IMR-90 (cell line): ENCODE measurements at regions not wholly inside any gene's neighbourhood (a gene's known extent, or its start where the extent isn't known, plus 50 kb on each side); places are given as distances from the start of the nearest gene placed in this dataset.

Experiments used
- ATAC-seq: fragments of 200-7000 bp; cut with Tn5 transposase; 2 replicates; pipeline ENCODE4 v1.9.1; 2020; ENCODE audit warnings: low read depth, mild to moderate bottlenecking, moderate library complexity
- BruUV-seq: library from RNA; stranded (reverse); fragments of 400-500 nt; replicated peaks from 2 replicates; lab custom pipeline; 2021; lab: Mats Ljungman, UMichigan
- CTCF ChIA-PET: fragments of 300-600 bp; formaldehyde crosslinking; extraction: SDS; loops from one replicate; lab custom pipeline; 2021; ENCODE audit warnings: antibody characterized with exemption; lab: Yijun Ruan, JAX
- POLR2A ChIA-PET: fragments of 300-600 bp; sonication (Branson Sonifier 250); formaldehyde crosslinking; loops from one replicate; lab custom pipeline; 2022; ENCODE audit warnings: antibody characterized with exemption; ENCODE audit not compliant: unreplicated experiment; lab: Charles Lee
- DNase-seq: peaks from one replicate; pipeline ENCODE4 v3.0.0; 2013
- H2AFZ ChIP-seq: replicated peaks from 2 replicates; pipeline ENCODE3; 2013; ENCODE audit warnings: low read length, mild to moderate bottlenecking; ENCODE audit not compliant: poor library complexity
- H2AK5ac ChIP-seq: 2 replicates; pipeline ENCODE4 v1.6.1; 2013; ENCODE audit warnings: low read depth, low read length, inconsistent platforms
- H2AK9ac ChIP-seq: replicated peaks from 2 replicates; pipeline ENCODE3; 2013; ENCODE audit warnings: mild to moderate bottlenecking, low read depth, low read length, moderate library complexity; ENCODE audit not compliant: poor library complexity
- H2BK120ac ChIP-seq: 2 replicates; pipeline ENCODE4 v1.6.1; 2013; ENCODE audit warnings: low read depth, low read length, inconsistent platforms
- H2BK15ac ChIP-seq: 3 replicates; pipeline ENCODE4 v1.6.1; 2013; ENCODE audit warnings: low read depth, low read length, inconsistent platforms
- H2BK20ac ChIP-seq: 2 replicates; pipeline ENCODE4 v1.6.1; 2013; ENCODE audit warnings: low read depth, mild to moderate bottlenecking, inconsistent platforms, low read length, moderate library complexity
- H2BK5ac ChIP-seq: 2 replicates; pipeline ENCODE4 v1.6.1; 2013; ENCODE audit warnings: mild to moderate bottlenecking, low read depth, low read length, inconsistent platforms; ENCODE audit not compliant: poor library complexity, severe bottlenecking
- H3K14ac ChIP-seq: replicated peaks from 2 replicates; pipeline ENCODE4 v1.6.1; 2013; ENCODE audit warnings: low read depth, low read length, inconsistent platforms
- H3K18ac ChIP-seq: 2 replicates; pipeline ENCODE4 v1.6.1; 2013; ENCODE audit warnings: low read depth, low read length, control low read depth
- H3K23ac ChIP-seq: 2 replicates; pipeline ENCODE4 v1.6.1; 2013; ENCODE audit warnings: low read depth, low read length, inconsistent platforms
- H3K27ac ChIP-seq: 2 replicates; pipeline ENCODE4 v1.5.1; 2013; ENCODE audit warnings: mild to moderate bottlenecking, control low read depth, low read length; ENCODE audit not compliant: insufficient read depth
- H3K27me3 ChIP-seq: 2 replicates; pipeline ENCODE4 v1.6.1; 2013; ENCODE audit warnings: low read length; ENCODE audit not compliant: control insufficient read depth, insufficient read depth
- H3K36me3 ChIP-seq: 2 replicates; pipeline ENCODE4 v1.6.1; 2013; ENCODE audit warnings: low read length, mixed read lengths; ENCODE audit not compliant: control insufficient read depth, insufficient read depth
- H3K4ac ChIP-seq: 2 replicates; pipeline ENCODE4 v1.6.1; 2013; ENCODE audit warnings: low read depth, low read length, inconsistent platforms
- H3K4me1 ChIP-seq: 2 replicates; pipeline ENCODE4 v1.6.1; 2013; ENCODE audit warnings: low read length, mixed read lengths; ENCODE audit not compliant: control insufficient read depth, insufficient read depth
- H3K4me2 ChIP-seq: 2 replicates; pipeline ENCODE4 v1.6.1; 2013; ENCODE audit warnings: low read depth, mild to moderate bottlenecking, control low read depth, low read length, moderate library complexity
- H3K4me3 ChIP-seq: 2 replicates; pipeline ENCODE4 v1.5.1; 2013; ENCODE audit warnings: low read depth, mild to moderate bottlenecking, control low read depth, low read length, moderate library complexity; ENCODE audit not compliant: insufficient read depth
- H3K56ac ChIP-seq: 2 replicates; pipeline ENCODE4 v1.6.1; 2013; ENCODE audit warnings: low read length, inconsistent platforms; ENCODE audit not compliant: insufficient read depth; ENCODE audit errors: extremely low read depth
- H3K79me1 ChIP-seq, 2 experiments: 2 replicates each; pipeline ENCODE4 v1.6.1; 2013; ENCODE audit warnings: low read length in 2 of 2, inconsistent platforms in 1 of 2, low read depth in 1 of 2
- H3K9ac ChIP-seq: 2 replicates; pipeline ENCODE4 v1.6.1; 2013; ENCODE audit warnings: low read depth, low read length, control low read depth
- H3K9me1 ChIP-seq: 2 replicates; pipeline ENCODE4 v1.6.1; 2013; ENCODE audit warnings: low read length, inconsistent platforms; ENCODE audit not compliant: insufficient read depth
- H3K9me3 ChIP-seq: 2 replicates; pipeline ENCODE4 v1.6.1; 2013; ENCODE audit warnings: low read length; ENCODE audit not compliant: control insufficient read depth, insufficient read depth
- H4K20me1 ChIP-seq: 2 replicates; pipeline ENCODE4 v1.6.1; 2013; ENCODE audit warnings: low read length, inconsistent platforms; ENCODE audit not compliant: insufficient read depth
- H4K5ac ChIP-seq: 2 replicates; pipeline ENCODE4 v1.6.1; 2013; ENCODE audit warnings: mild to moderate bottlenecking, low read depth, low read length, control low read depth
- H4K8ac ChIP-seq, 2 experiments: 2 replicates each; pipeline ENCODE4 v1.6.1; 2013; ENCODE audit warnings: low read depth in 2 of 2, low read length in 2 of 2, control low read depth in 1 of 2, inconsistent platforms in 1 of 2
- H4K91ac ChIP-seq: 2 replicates; pipeline ENCODE4 v1.6.1; 2013; ENCODE audit warnings: low read depth, low read length, inconsistent platforms; ENCODE audit not compliant: insufficient read depth
- BHLHE40 ChIP-seq: fragments of 150-350 bp; IDR thresholded peaks from 2 replicates; pipeline ENCODE4 v1.6.1; 2016; ENCODE audit warnings: mild to moderate bottlenecking, low read depth, low read length
- CEBPB ChIP-seq: IDR thresholded peaks from 2 replicates; pipeline ENCODE4 v1.6.1; 2012; ENCODE audit warnings: low read depth, low read length, improper control_type of control experiment
- CHD1 ChIP-seq: IDR thresholded peaks from 2 replicates; pipeline ENCODE4 v1.6.1; 2012; ENCODE audit warnings: low read depth, low read length, improper control_type of control experiment
- CTCF ChIP-seq: conservative IDR thresholded peaks from 2 replicates; pipeline ENCODE4 v1.5.1; 2012; ENCODE audit warnings: mild to moderate bottlenecking, low read depth, low read length, improper control_type of control experiment
- ELK1 ChIP-seq: fragments of 150-350 bp; IDR thresholded peaks from 2 replicates; pipeline ENCODE4 v1.6.1; 2016; ENCODE audit warnings: low read depth, mild to moderate bottlenecking, low read length, moderate library complexity, borderline replicate concordance
- FOS ChIP-seq: fragments of 150-350 bp; IDR thresholded peaks from 2 replicates; pipeline ENCODE4 v1.6.1; 2016; ENCODE audit warnings: low read depth, low read length
- MAZ ChIP-seq: IDR thresholded peaks from 2 replicates; pipeline ENCODE4 v1.6.1; 2012; ENCODE audit warnings: low read depth, mild to moderate bottlenecking, low read length, improper control_type of control experiment, moderate library complexity, borderline replicate concordance
- MXI1 ChIP-seq: IDR thresholded peaks from 2 replicates; pipeline ENCODE4 v1.6.1; 2012; ENCODE audit warnings: low read depth, mild to moderate bottlenecking, low read length, moderate library complexity, borderline replicate concordance
- NFE2L2 ChIP-seq: fragments of 150-350 bp; IDR thresholded peaks from 2 replicates; pipeline ENCODE4 v1.6.1; 2016; ENCODE audit warnings: low read depth, mild to moderate bottlenecking, low read length
- POLR2A ChIP-seq: IDR thresholded peaks from 2 replicates; pipeline ENCODE4 v1.6.1; 2012; ENCODE audit warnings: mild to moderate bottlenecking, low read depth, low read length
- RCOR1 ChIP-seq: IDR thresholded peaks from 2 replicates; pipeline ENCODE4 v1.6.1; 2012; ENCODE audit warnings: mild to moderate bottlenecking, low read length, improper control_type of control experiment; ENCODE audit not compliant: insufficient replicate concordance
- RFX5 ChIP-seq: IDR thresholded peaks from 2 replicates; pipeline ENCODE4 v1.8.0; 2012; ENCODE audit warnings: low read depth, mild to moderate bottlenecking, low read length, moderate library complexity
- SMC3 ChIP-seq: fragments of 150-350 bp; IDR thresholded peaks from 2 replicates; pipeline ENCODE4 v1.6.1; 2016; ENCODE audit warnings: low read depth, mild to moderate bottlenecking, antibody characterized with exemption, low read length, moderate library complexity
- USF2 ChIP-seq: fragments of 150-350 bp; IDR thresholded peaks from 2 replicates; pipeline ENCODE4 v1.6.1; 2017; ENCODE audit warnings: mild to moderate bottlenecking, antibody characterized with exemption, low read length, low read depth
- WGBS, 2 experiments: methylation state at CpG; one replicate each; pipeline versions ENCODE4 v1.1.5 to v1.1.7; 2013; ENCODE audit warnings: missing lambda C conversion rate in 2 of 2; ENCODE audit not compliant: insufficient read length in 1 of 2; ENCODE audit errors: extremely low coverage in 2 of 2; 5-methylcytosine and 5-hydroxymethylcytosine counted together
- dilution Hi-C: fragments of 300-500 bp; cut with HindIII; formaldehyde crosslinking; loops from one replicate; pipeline ENCODE4 v1.14.3; 2018; ENCODE audit warnings: low sequenced_read_pairs; ENCODE audit not compliant: unreplicated experiment
- in situ Hi-C: fragments of 300-500 bp; cut with MboI; formaldehyde crosslinking; loops from 3 replicates; pipeline ENCODE4 v1.14.3; 2019; ENCODE audit warnings: low sequenced_read_pairs, inconsistent platforms, mixed read lengths
- intact Hi-C: fragments of 100-400 bp; cut with micrococcal nuclease; formaldehyde crosslinking; loops from 2 replicates; pipeline ENCODE4 v1.10.0; 2022

GRCh38 chr4:157781361-157781760 lies 391.5 kb downstream of the GASK1B start:
- 67% methylated on average over 1 of the region's 2 CpGs; no CpG with 5 or more reads in 1 of the 2 experiments for WGBS, 2 experiments
- no peak overlapping the region for H4K91ac ChIP-seq

More at GRCh38 chr4:157781361-157781760, 391.5 kb downstream of the GASK1B start:
- ChIA-PET POLR2A (no interaction called here), CTCF (no interaction called here)
- no peak for TF ChIP-seq CEBPB
- no peak for TF ChIP-seq NFE2L2
- TF ChIP-seq ELK1, result no peak
- no peak for TF ChIP-seq SMC3
- no peak for TF ChIP-seq MAZ
- TF ChIP-seq POLR2A, result no peak
- TF ChIP-seq MXI1, result no peak
- TF ChIP-seq FOS, result no peak
- no peak for TF ChIP-seq USF2
- no peak for TF ChIP-seq RCOR1
- no peak for TF ChIP-seq BHLHE40
- TF ChIP-seq CHD1, result no peak
- no peak for TF ChIP-seq CTCF
- no peak for TF ChIP-seq RFX5
- Histone ChIP-seq H4K5ac (no peak overlapping the region), H3K27me3 (no peaks in the 10 kb centered on the region), H3K4me2 (no peak overlapping the region), H3K23ac (no peak overlapping the region), H3K4ac (no peak overlapping the region), H2BK5ac (no peak overlapping the region), H2BK120ac (no peak overlapping the region), H3K9me1 (no peaks in the 10 kb centered on the region), H4K8ac (no peak overlapping the region), H3K56ac (no peak overlapping the region), H3K36me3 (no peaks in the 10 kb centered on the region), H3K18ac (no peak overlapping the region), H2AFZ (no peak overlapping the region), H3K4me1 (no peaks in the 10 kb centered on the region), H2AK9ac (no peak overlapping the region), H3K9me3 (peaks cover 4% of the 10 kb centered on the region; the same call in 1 of the 2 replicates), H2AK5ac (no peak overlapping the region), H3K14ac (no peak overlapping the region), H3K79me1 (no peaks in the 10 kb centered on the region), H3K27ac (no peak overlapping the region), H4K20me1 (no peaks in the 10 kb centered on the region), H2BK15ac (no peak overlapping the region), H3K4me3 (no peak overlapping the region), H2BK20ac (no peak overlapping the region), H3K9ac (no peak overlapping the region)
- no peak for ATAC-seq
- no TSS peak for BruUV-seq
- in situ Hi-C loops, result no loop called here
- intact Hi-C loops, result no loop called here
- dilution Hi-C loops, result no loop called here
- DNase-seq, result no peak
